Parathyroid adenoma (tissue), 2 donors: ENCODE measurements at regions not wholly inside any gene's neighbourhood (a gene's known extent, or its start where the extent isn't known, plus 50 kb on each side); places are given as distances from the start of the nearest gene placed in this dataset.

Experiments used
- H2AFZ ChIP-seq: fragments of 300-600 bp; sonication (generic); one replicate; pipeline ENCODE4 v1.7.0; 2017; ENCODE audit warnings: antibody characterized with exemption, mild to moderate bottlenecking
- H3K27ac ChIP-seq: fragments of 300-600 bp; sonication (generic); one replicate; pipeline ENCODE4 v1.7.0; 2017
- H3K27me3 ChIP-seq: fragments of 300-600 bp; sonication (generic); one replicate; pipeline ENCODE4 v1.7.0; 2017; ENCODE audit warnings: low read length; ENCODE audit not compliant: control insufficient read depth, insufficient read depth
- H3K36me3 ChIP-seq: fragments of 300-600 bp; sonication (generic); one replicate; pipeline ENCODE4 v1.7.0; 2017; ENCODE audit warnings: low read length; ENCODE audit not compliant: control insufficient read depth, insufficient read depth
- H3K4me1 ChIP-seq: fragments of 300-600 bp; sonication (generic); one replicate; pipeline ENCODE4 v1.7.0; 2017; ENCODE audit warnings: control low read depth
- H3K4me2 ChIP-seq: fragments of 300-600 bp; sonication (generic); one replicate; pipeline ENCODE4 v1.7.0; 2017; ENCODE audit warnings: low read length
- H3K4me3 ChIP-seq: fragments of 300-600 bp; sonication (generic); one replicate; pipeline ENCODE4 v1.7.0; 2017; ENCODE audit warnings: low read depth, low read length
- H3K79me2 ChIP-seq: fragments of 300-600 bp; sonication (generic); one replicate; pipeline ENCODE4 v1.7.0; 2017; ENCODE audit warnings: control low read depth
- H3K9ac ChIP-seq: fragments of 300-600 bp; sonication (generic); one replicate; pipeline ENCODE4 v1.7.0; 2017; ENCODE audit warnings: mild to moderate bottlenecking
- H3K9me3 ChIP-seq: fragments of 300-600 bp; sonication (generic); one replicate; pipeline ENCODE4 v1.7.0; 2017; ENCODE audit warnings: low read length; ENCODE audit not compliant: control insufficient read depth
- CTCF ChIP-seq: fragments of 300-600 bp; sonication (generic); IDR thresholded peaks from one replicate; pipeline ENCODE4 v1.7.0; 2017; ENCODE audit warnings: antibody characterized with exemption, mild to moderate bottlenecking
- donor health status: primary hyperparathyroidism.

GRCh38 chr3:151935446-151935845 is 62.0 kb downstream of the SUCNR1 start:
- Histone ChIP-seq H3K79me2 (no peaks in the 10 kb centered on the region), H3K27ac (no peak overlapping the region), H3K9me3 (no peaks in the 10 kb centered on the region), H3K4me3 (no peak overlapping the region), H3K9ac (no peak overlapping the region), H3K4me2 (no peak overlapping the region), H2AFZ (no peak overlapping the region), H3K36me3 (no peaks in the 10 kb centered on the region), H3K4me1 (no peaks in the 10 kb centered on the region), H3K27me3 (no peaks in the 10 kb centered on the region)
- no peak for TF ChIP-seq CTCF

- no peak for TF ChIP-seq CTCF
- H3K79me2 ChIP-seq, result no peaks in the 10 kb centered on the region
- H2AFZ ChIP-seq, result no peak overlapping the region
- H3K27ac ChIP-seq, result no peak overlapping the region
- H3K36me3 ChIP-seq, result no peaks in the 10 kb centered on the region
- no peaks in the 10 kb centered on the region for H3K9me3 ChIP-seq
- H3K9ac ChIP-seq, result no peak overlapping the region
- H3K4me2 ChIP-seq, result no peak overlapping the region
- H3K4me1 ChIP-seq, result no peaks in the 10 kb centered on the region
- H3K4me3 ChIP-seq, result no peak overlapping the region
- H3K27me3 ChIP-seq, result no peaks in the 10 kb centered on the region
These were observed 67.0 kb downstream of the SUCNR1 start for GRCh38 chr3:151940481-151940880.

GRCh38 chr3:151943539-151943938 is 70.1 kb downstream of the SUCNR1 start:
- Histone ChIP-seq H3K79me2 (no peaks in the 10 kb centered on the region), H3K27me3 (no peaks in the 10 kb centered on the region), H3K9me3 (no peaks in the 10 kb centered on the region), H2AFZ (no peak overlapping the region), H3K4me1 (no peaks in the 10 kb centered on the region), H3K27ac (no peak overlapping the region), H3K36me3 (no peaks in the 10 kb centered on the region), H3K4me3 (no peak overlapping the region), H3K9ac (no peak overlapping the region), H3K4me2 (no peak overlapping the region)
- TF ChIP-seq CTCF, result no peak

GRCh38 chr3:151944356-151944755 is 70.9 kb downstream of the SUCNR1 start:
- Histone ChIP-seq H3K9ac (no peak overlapping the region), H3K4me2 (no peak overlapping the region), H3K9me3 (no peaks in the 10 kb centered on the region), H3K36me3 (no peaks in the 10 kb centered on the region), H3K27ac (no peak overlapping the region), H2AFZ (no peak overlapping the region), H3K4me1 (no peaks in the 10 kb centered on the region), H3K4me3 (no peak overlapping the region), H3K27me3 (no peaks in the 10 kb centered on the region), H3K79me2 (no peaks in the 10 kb centered on the region)
- no peak for TF ChIP-seq CTCF

- H3K4me1 ChIP-seq, result no peaks in the 10 kb centered on the region
- no peaks in the 10 kb centered on the region for H3K27me3 ChIP-seq
- H3K79me2 ChIP-seq, result no peaks in the 10 kb centered on the region
- TF ChIP-seq CTCF, result no peak
- H3K9ac ChIP-seq, result no peak overlapping the region
- no peaks in the 10 kb centered on the region for H3K36me3 ChIP-seq
- no peak overlapping the region for H3K4me2 ChIP-seq
- H2AFZ ChIP-seq, result no peak overlapping the region
- no peaks in the 10 kb centered on the region for H3K9me3 ChIP-seq
- no peak overlapping the region for H3K4me3 ChIP-seq
- no peak overlapping the region for H3K27ac ChIP-seq
These were observed 73.2 kb downstream of the SUCNR1 start for GRCh38 chr3:151946606-151947005.
